Fibroblast of skin of scalp (primary cell): ENCODE measurements at regions not wholly inside any gene's neighbourhood (a gene's known extent, or its start where the extent isn't known, plus 50 kb on each side); places are given as distances from the start of the nearest gene placed in this dataset.
"Not testable (repeated sequence)": the region's sequence is repeated elsewhere in the genome, so short reads cannot be mapped to it uniquely, and the experiment has no call there.

Source experiments
- DNase-seq: peaks from one replicate; pipeline ENCODE4 v3.0.0-alpha.2; 2013

DNA sequence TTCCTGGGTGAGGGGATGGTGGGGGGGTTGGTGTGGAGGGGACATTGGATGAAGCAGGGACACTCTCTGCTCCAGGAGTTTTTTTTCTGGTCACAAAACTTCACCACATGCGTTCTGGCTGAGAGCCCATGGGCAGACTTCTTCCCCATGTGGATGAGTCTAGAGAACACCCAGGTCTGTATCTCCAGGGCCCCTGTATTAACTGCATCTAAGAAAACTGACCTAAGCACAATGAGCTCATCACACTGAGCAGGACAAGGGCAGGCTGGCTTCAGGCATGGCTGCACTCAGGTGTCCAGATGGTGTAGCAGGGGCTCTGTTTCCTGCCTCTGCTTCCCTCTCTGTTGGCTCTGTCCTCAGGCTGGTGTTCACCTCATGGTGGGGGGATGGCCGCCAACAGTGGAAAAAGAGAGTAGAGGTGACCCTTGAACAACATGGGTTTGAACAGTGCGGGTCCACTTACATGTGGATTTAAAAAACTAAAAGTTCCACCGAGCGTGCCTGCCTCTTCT, 85.3 kb upstream of the STC2 start:
- DNase-seq = no peak

DNA sequence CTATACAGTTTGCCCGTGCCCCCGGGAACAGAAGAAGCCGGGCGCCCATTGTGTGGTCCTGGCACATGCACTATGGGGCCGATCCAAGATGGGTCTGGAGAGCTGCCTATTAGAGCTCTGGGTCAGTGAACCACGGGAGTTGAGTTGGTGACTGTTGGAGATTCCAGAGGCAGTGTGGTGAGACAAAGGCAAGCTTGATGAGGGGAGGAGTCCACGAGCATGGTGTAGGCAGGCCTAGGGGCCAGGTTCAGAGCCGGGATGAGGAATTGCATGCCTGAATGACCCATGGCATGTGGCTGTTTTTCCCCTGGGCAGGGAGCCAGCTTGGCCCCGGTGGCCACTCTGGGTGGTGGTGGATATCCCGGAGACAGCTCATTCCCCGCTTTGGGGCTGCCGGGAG, 84.4 kb upstream of the STC2 start:
- DNase-seq = peak; percentile 41

- DNase-seq = no peak
Observed at GRCh38 chr5:173411791-173412555, 83.8 kb upstream of the STC2 start.

GRCh38 chr5:173410459-173411233, 82.4 kb upstream of the STC2 start:
- DNase-seq = peak; percentile 13

DNA sequence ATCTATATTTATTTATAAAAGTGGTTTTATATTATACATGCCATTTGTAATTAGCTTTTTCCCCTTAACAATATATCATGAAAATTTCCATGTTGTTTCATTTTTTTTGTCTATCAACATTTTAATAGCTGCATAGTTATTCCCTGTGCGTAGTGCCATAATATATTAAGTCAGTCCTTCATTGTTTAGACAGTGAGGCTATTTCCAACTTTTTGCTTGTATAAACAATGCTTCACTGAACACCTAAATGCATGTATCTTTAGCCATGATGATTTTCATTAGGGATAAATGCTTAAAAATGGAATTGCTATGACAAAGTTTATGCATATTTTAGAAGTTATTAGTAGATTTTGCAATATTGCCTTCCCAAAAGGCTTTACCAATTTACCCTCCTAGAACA, 80.7 kb upstream of the STC2 start:
- DNase-seq = no peak

- no peak for DNase-seq
Observed at GRCh38 chr5:173399851-173400250, 71.6 kb upstream of the STC2 start.

DNA sequence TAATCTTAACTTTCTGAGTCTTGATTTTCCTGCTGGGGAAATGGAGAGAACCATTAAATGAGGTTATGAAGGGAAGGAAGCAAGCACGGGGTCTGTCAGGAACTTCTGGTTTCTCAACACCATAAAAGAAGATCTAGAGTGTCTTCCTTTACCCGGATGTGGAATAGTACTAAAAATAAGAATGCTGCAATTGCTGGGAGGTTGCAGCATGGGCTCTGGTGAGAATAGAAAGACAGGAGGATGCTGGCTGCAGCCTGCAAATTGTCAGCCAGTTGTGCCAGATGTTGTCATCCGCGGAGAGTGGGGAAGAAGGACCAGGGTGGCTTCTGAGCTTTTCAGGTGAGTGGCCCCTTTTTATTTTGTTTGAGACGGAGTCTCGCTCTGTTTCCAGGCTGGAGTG, 69.3 kb upstream of the STC2 start:
- DNase-seq = no peak

GRCh38 chr5:173396311-173396993, 68.2 kb upstream of the STC2 start:
- peak; percentile 29 for DNase-seq

DNA sequence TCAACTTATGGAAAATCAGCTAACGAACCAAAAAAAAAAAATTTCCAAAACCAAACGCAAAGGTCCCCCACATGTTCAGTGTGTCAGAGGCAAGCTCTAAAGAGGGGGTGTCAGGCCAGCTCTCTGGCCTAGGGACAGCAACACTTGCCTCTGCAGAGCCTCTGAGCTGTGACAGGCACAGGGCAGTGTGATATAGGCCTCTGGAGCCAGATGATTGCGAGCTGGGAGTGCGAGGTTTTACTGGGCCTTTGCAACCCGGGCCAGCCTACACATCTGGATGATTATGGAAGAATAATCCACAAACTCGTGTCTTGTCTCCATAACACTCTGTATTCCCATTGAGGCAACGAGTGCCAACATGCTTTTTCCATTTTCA, 67.7 kb upstream of the STC2 start:
- DNase-seq = no peak

GRCh38 chr5:173395257-173395932, 67.2 kb upstream of the STC2 start:
- peak; percentile 81 for DNase-seq

- no peak for DNase-seq
Observed at GRCh38 chr5:173394701-173395100, 66.5 kb upstream of the STC2 start.

- DNase-seq = no peak
Observed at GRCh38 chr5:173392172-173392571, 64.0 kb upstream of the STC2 start.

- DNase-seq = no peak
Observed at GRCh38 chr5:173391031-173391430, 62.8 kb upstream of the STC2 start.

DNA sequence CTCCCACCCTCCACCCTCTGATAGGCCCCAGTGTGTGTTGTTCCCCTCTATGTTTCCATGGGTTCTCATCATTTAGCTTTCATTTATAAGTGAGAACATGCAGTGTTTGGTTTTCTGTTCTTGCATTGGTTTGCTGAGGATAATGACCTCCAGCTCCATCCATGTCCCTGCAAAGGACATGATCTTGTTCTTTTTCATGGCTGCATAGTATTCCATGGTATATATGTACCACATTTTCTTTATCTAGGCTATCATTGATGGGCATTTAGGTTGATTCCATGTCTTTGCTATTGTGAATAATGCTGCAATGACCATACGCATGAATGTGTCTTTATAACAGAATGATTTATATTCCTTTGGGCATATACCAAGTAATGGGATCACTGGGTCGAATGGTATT, 59.1 kb upstream of the STC2 start:
- not testable (repeated sequence) for DNase-seq

GRCh38 chr5:173385832-173386360, 57.7 kb upstream of the STC2 start:
- no peak for DNase-seq

- peak; percentile 27 for DNase-seq
Observed at GRCh38 chr5:173383711-173384110, 55.5 kb upstream of the STC2 start.

DNA sequence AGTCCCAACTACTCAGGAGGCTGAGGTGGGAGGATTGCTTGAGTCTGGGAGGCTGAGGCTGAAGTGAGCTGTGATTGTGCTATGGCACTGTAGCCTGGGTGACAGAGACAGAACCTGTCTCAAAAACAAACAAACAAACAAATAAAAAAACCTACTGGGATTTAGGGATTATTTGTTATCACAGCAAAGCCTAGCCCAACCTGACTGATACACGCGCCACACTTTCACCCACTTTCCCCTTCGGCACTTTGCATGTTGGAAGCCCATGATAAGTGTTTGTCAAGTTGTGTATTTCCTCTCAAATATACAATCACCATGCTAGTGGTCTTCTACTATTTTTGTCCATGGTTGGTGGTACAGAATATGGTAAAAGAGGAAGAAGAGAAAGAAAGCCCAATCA, 50.5 kb upstream of the STC2 start:
- no peak for DNase-seq
